Aorta (tissue), 5 donors: ENCODE measurements at regions not wholly inside any gene's neighbourhood (a gene's known extent, or its start where the extent isn't known, plus 50 kb on each side); places are given as distances from the start of the nearest gene placed in this dataset.
A peak's percentile ranks its signal among the peaks of the same experiment; 100 is the strongest.

Source experiments
- ATAC-seq: fragments of 200-7000 bp; cut with Tn5 transposase; one replicate; pipeline ENCODE4 v1.9.1; 2022; ENCODE audit warnings: moderate library complexity; ENCODE audit not compliant: low FRiP score
- DNase-seq, 2 donors: peaks; one replicate each; pipeline ENCODE4 v3.0.0-alpha.2; 2020
- H3K27ac ChIP-seq, 2 donors: one replicate each; pipeline ENCODE4 v1.5.1; 2013; ENCODE audit warnings: low read length in 2 of 2, mild to moderate bottlenecking in 2 of 2, moderate library complexity in 2 of 2, control low read depth in 1 of 2, inconsistent platforms in 1 of 2, low read depth in 1 of 2
- H3K27me3 ChIP-seq, 2 donors: one replicate each; pipeline ENCODE4 v1.6.1; 2013; ENCODE audit warnings: control low read depth in 1 of 2, low read length in 1 of 2, mild to moderate bottlenecking in 1 of 2, moderate library complexity in 1 of 2; ENCODE audit not compliant: insufficient read depth in 2 of 2, control insufficient read depth in 1 of 2
- H3K36me3 ChIP-seq, 2 donors: one replicate each; pipeline ENCODE4 v1.6.1; 2013; ENCODE audit warnings: control low read depth in 1 of 2, low read length in 1 of 2, mild to moderate bottlenecking in 1 of 2; ENCODE audit not compliant: insufficient read depth in 2 of 2, control insufficient read depth in 1 of 2
- H3K4me1 ChIP-seq, 2 donors: one replicate each; pipeline ENCODE4 v1.6.1; 2013; ENCODE audit warnings: low read length in 2 of 2, control low read depth in 1 of 2, mild to moderate bottlenecking in 1 of 2, moderate library complexity in 1 of 2; ENCODE audit not compliant: insufficient read depth in 2 of 2, control insufficient read depth in 1 of 2
- H3K4me3 ChIP-seq, 2 donors: one replicate each; pipeline ENCODE4 v1.5.1; 2013; ENCODE audit warnings: low read length in 2 of 2, control low read depth in 1 of 2, mild to moderate bottlenecking in 1 of 2
- H3K9me3 ChIP-seq: one replicate; pipeline ENCODE4 v1.6.1; 2013; ENCODE audit warnings: mild to moderate bottlenecking, low read length; ENCODE audit not compliant: control insufficient read depth
- WGBS, 2 donors: extraction: QIAGEN DNeasy Blood & Tissue Kit; methylation state at CpG; one replicate each; pipeline ENCODE4 v1.1.7; 2013; 5-methylcytosine and 5-hydroxymethylcytosine counted together
- intact Hi-C, 2 donors: fragments of 100-400 bp; cut with DNase I; formaldehyde crosslinking; loops; one replicate each; pipeline versions ENCODE4 v1.14.2 to v1.15.0; 2022
- donor health status: healthy with polysubstance abuse.
- donor health status: Bipolar disorder and iron deficiency.
- donor health status: DM: no; HTN: no; CAD: no.
- donor health status: DM: no; HTN: no; CAD: no.
- donor health status: DM: yes; HTN: yes; CAD: no.

GRCh38 chr10:46229144-46229563, 57.6 kb upstream of the ANTXRL start:
- H3K4me3 ChIP-seq: no peak overlapping the region
- H3K27me3 ChIP-seq: no peaks in the 10 kb centered on the region
- DNase-seq (no peak), ATAC-seq (no peak)
- no peaks in the 10 kb centered on the region for H3K4me1 ChIP-seq
- 76 to 81% methylated on average over 3 of the region's 3 CpGs for WGBS, 2 donors
- H3K9me3 ChIP-seq: no peaks in the 10 kb centered on the region
- intact Hi-C loops: no loop called here
- H3K36me3 ChIP-seq: no peaks in the 10 kb centered on the region
- no peak overlapping the region for H3K27ac ChIP-seq

- WGBS, 2 donors: 96 to 98% methylated on average over 5 of the region's 5 CpGs
- ATAC-seq (no peak), DNase-seq (no peak)
- intact Hi-C loops: no loop called here
- Histone ChIP-seq H3K36me3 (no peaks in the 10 kb centered on the region), H3K4me1 (no peaks in the 10 kb centered on the region), H3K4me3 (no peak overlapping the region), H3K27me3 (no peaks in the 10 kb centered on the region), H3K27ac (no peak overlapping the region), H3K9me3 (no peaks in the 10 kb centered on the region)
Measured at GRCh38 chr10:46230615-46231014, 56.2 kb upstream of the ANTXRL start.

- H3K27me3 ChIP-seq: no peaks in the 10 kb centered on the region
- no peak overlapping the region for H3K4me3 ChIP-seq
- WGBS, 2 donors: 100% methylated on average over 1 of the region's 1 CpG
- H3K4me1 ChIP-seq: no peaks in the 10 kb centered on the region
- intact Hi-C loops: no loop called here
- H3K9me3 ChIP-seq: no peaks in the 10 kb centered on the region
- no peaks in the 10 kb centered on the region for H3K36me3 ChIP-seq
- H3K27ac ChIP-seq: no peak overlapping the region
- no peak for ATAC-seq
- peak in 1 of 2 donors; percentile 37 for DNase-seq
Measured at GRCh38 chr10:46231087-46231486, 55.7 kb upstream of the ANTXRL start.

GRCh38 chr10:46232084-46232483, 54.7 kb upstream of the ANTXRL start:
- ATAC-seq: no peak
- WGBS, 2 donors: 86 to 95% methylated on average over 2 of the region's 2 CpGs
- peak in 1 of 2 donors; percentile 41 for DNase-seq
- H3K27ac ChIP-seq: no peak overlapping the region
- H3K4me3 ChIP-seq: no peak overlapping the region
- H3K9me3 ChIP-seq: no peaks in the 10 kb centered on the region
- no peaks in the 10 kb centered on the region for H3K36me3 ChIP-seq
- no peaks in the 10 kb centered on the region for H3K27me3 ChIP-seq
- H3K4me1 ChIP-seq: no peaks in the 10 kb centered on the region
- intact Hi-C loops: no loop called here

- Histone ChIP-seq H3K4me3 (no peak overlapping the region), H3K27ac (no peak overlapping the region), H3K36me3 (no peaks in the 10 kb centered on the region), H3K4me1 (no peaks in the 10 kb centered on the region), H3K9me3 (no peaks in the 10 kb centered on the region), H3K27me3 (no peaks in the 10 kb centered on the region)
- intact Hi-C loops: no loop called here
- ATAC-seq: no peak
- DNase-seq: peak in 1 of 2 donors; percentile 45
- WGBS, 2 donors: 90 to 97% methylated on average over 9 of the region's 9 CpGs
Measured at GRCh38 chr10:46232666-46233065, 54.1 kb upstream of the ANTXRL start.

GRCh38 chr10:46233181-46233580, 53.6 kb upstream of the ANTXRL start:
- Histone ChIP-seq H3K4me3 (no peak overlapping the region), H3K9me3 (no peaks in the 10 kb centered on the region), H3K27me3 (no peaks in the 10 kb centered on the region), H3K4me1 (no peaks in the 10 kb centered on the region), H3K27ac (no peak overlapping the region), H3K36me3 (no peaks in the 10 kb centered on the region)
- DNase-seq (peak in 1 of 2 donors; percentile 26), ATAC-seq (no peak)
- 89 to 95% methylated on average over 3 of the region's 3 CpGs for WGBS, 2 donors
- intact Hi-C loops: no loop called here

GRCh38 chr10:46234026-46234425, 52.8 kb upstream of the ANTXRL start:
- 84 to 91% methylated on average over 3 of the region's 3 CpGs for WGBS, 2 donors
- ATAC-seq: no peak
- DNase-seq: peak; percentile 8 to 25

GRCh38 chr10:46234431-46235060, 52.3 kb upstream of the ANTXRL start:
- Histone ChIP-seq H3K36me3 (no peaks in the 10 kb centered on the region), H3K27me3 (no peaks in the 10 kb centered on the region), H3K4me1 (no peaks in the 10 kb centered on the region), H3K4me3 (no peak overlapping the region), H3K27ac (no peak overlapping the region), H3K9me3 (no peaks in the 10 kb centered on the region)
- DNase-seq (peak; percentile 6 to 52), ATAC-seq (no peak)
- WGBS, 2 donors: 89 to 93% methylated on average over 10 of the region's 10 CpGs
- intact Hi-C loops: no loop called here

More at GRCh38 chr10:46234026-46234425, 52.8 kb upstream of the ANTXRL start:
- Histone ChIP-seq H3K4me3 (no peak overlapping the region), H3K9me3 (no peaks in the 10 kb centered on the region), H3K4me1 (no peaks in the 10 kb centered on the region), H3K36me3 (no peaks in the 10 kb centered on the region), H3K27ac (no peak overlapping the region), H3K27me3 (no peaks in the 10 kb centered on the region)
- intact Hi-C loops: no loop called here

- WGBS, 2 donors: 73 to 83% methylated on average over 5 of the region's 5 CpGs
- no peaks in the 10 kb centered on the region for H3K9me3 ChIP-seq
- peak; percentile 23 to 35 for DNase-seq
Measured at GRCh38 chr10:46235705-46236545, 50.9 kb upstream of the ANTXRL start.

More at GRCh38 chr10:46235705-46236545, 50.9 kb upstream of the ANTXRL start:
- intact Hi-C loops: no loop called here
- Histone ChIP-seq H3K4me1 (no peaks in the 10 kb centered on the region), H3K27ac (no peak overlapping the region), H3K4me3 (no peak overlapping the region), H3K27me3 (no peaks in the 10 kb centered on the region), H3K36me3 (no peaks in the 10 kb centered on the region)
- ATAC-seq: no peak
